HG02798 (cell line): ENCODE measurements at regions not wholly inside any gene's neighbourhood (a gene's known extent, or its start where the extent isn't known, plus 50 kb on each side); places are given as distances from the start of the nearest gene placed in this dataset.
"Not testable (repeated sequence)": the region's sequence is repeated elsewhere in the genome, so short reads cannot be mapped to it uniquely, and the experiment has no call there.

Experiments used
- ATAC-seq: cut with Tn5 transposase; IDR thresholded peaks from one replicate; pipeline ENCODE4 v1.9.1; 2021; ENCODE audit warnings: mild to moderate bottlenecking; ENCODE audit not compliant: unreplicated experiment, poor library complexity

DNA sequence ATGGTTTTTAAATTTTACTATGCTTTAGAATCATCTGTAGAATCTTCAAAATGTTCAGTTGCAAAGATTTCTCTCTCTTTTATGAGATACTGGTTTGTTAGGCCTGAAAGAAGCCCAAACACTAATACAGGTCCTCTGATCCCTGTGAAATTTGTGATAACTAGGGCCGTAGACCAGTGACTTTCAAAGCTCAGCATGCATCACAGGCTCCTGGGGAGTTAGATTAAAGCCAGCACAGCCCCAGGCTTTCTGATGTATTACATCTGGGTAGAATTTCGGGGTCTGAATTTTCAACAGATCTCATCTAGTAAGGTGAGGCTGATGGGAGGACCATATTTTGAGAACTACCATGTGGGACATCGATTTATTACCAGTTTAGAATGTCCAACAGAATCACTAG is 194.1 kb upstream of the PTPRD start:
- ATAC-seq, result no peak

DNA sequence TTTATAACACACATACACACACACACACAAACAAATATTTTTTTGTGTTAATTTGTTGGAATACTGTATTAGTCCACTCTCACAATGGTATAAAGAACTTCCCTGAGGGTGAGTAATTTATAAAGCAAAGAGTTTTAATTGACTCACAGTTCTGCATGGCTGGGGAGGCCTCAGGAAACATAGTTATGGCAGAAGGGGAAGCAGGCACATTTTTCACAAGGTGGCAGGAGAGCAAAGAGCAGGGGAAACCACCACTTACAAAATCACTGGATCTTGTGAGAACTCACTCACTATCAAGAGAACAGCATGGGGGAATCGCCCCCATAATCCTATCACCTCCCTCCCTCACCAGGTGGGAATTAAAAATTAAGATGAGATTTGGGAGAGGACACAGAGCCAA is 205.4 kb upstream of the PTPRD start:
- no peak for ATAC-seq

DNA sequence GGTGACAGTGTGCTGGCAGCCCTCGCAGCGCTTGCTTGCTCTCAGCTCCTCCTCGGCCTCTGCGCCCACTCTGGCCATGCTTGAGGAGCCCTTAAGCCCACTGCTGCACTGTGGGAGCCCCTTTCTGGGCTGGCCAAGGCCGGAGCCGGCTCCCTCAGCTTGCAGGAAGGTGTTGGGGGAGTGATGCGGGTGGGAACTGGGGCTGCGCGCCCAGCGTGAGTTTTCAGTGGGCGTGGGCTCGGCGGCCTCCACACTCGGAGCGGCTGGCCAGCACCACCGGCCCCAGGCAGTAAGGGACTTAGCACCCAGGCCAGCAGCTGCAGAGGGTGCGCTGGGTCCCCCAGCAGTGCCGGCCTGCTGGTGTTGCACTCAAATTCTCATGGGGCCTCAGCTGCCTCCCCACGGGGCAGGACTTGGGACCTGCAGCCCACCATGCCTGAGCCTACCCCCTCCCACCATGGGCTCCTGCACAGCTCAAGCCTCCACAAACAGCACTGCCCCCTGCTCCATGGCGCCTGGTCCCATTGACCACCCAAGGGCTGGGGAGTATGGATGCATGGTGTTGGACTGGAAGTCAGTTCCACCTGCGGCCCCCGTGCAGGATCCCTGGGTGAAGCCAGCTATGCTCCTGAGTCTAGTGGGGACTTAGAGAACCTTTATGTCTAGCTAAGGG is 223.1 kb upstream of the PTPRD start:
- no peak for ATAC-seq

DNA sequence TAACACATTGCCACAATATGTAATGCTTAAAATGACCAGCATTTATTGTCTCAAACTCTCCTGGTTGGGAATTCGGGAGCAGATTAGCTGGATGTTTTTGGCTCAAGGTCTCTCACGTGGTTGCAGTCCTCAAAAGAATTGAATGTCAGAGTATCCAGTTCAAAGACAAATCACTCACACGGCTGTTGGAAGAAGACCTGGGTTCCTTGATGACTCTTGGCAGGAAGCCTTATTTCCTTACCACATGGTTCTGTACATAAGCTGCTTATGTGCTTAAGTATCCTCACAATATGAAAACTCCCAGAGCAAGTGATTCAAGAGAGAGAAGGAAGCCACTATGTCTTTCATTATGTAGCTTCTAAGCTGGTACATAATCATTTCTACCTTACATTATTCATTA is 230.3 kb upstream of the PTPRD start:
- no peak for ATAC-seq

DNA sequence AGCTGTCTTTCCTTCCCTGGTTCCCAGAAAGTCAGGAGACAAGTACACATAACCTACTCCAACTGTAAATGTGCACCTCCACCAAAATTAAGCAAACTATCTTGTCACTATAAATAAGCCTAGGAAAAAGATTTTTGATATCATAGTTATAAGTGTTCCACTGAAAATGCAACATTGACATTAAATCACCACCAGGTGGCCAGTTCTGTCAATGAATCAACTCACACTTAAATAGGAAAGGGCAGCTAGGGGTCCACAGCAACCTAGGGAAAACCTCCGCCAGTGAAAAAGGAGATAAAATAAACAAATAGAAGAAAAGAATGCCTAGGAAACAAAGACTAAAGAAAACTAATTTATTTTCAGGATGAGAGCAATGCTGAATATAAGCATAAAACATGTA is 243.0 kb upstream of the PTPRD start:
- ATAC-seq, result no peak

DNA sequence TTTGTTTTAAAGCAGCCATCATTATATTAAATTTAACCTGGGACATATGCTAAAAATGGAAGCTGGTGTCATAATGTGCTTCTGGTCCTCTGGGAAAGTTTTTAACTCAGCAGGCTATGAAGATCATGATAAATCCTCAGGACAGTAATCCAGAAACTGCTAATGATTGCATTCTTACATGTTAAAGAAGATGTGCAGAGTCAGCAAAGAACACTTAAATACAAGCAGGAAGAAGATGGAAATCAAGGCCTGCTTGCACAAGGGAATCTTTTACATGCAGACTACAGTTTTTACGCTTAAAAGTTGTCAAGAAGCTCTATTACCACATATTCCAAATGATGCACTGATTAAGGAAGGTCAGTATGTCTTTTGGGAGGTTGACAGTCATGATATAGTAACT is 246.0 kb upstream of the PTPRD start:
- ATAC-seq, result no peak

DNA sequence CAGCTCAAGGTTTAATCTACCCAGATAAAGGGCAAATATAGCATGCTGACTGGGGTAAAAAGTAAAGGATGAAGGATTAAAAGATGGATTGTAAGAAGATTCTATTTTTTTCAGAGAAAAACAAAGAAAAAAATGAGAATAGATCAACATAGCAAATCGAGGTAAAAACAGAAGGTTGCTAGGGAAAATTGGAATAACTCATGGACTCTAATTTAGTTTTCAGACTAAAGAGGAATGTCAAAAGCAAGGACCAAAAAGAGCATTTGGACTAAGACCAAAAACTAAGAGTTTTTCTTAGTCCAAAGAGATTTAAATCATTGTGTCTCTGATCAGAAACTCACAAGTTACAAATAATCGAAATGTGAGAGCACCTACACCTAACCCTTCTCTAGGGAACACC is 250.7 kb upstream of the PTPRD start:
- no peak for ATAC-seq

DNA sequence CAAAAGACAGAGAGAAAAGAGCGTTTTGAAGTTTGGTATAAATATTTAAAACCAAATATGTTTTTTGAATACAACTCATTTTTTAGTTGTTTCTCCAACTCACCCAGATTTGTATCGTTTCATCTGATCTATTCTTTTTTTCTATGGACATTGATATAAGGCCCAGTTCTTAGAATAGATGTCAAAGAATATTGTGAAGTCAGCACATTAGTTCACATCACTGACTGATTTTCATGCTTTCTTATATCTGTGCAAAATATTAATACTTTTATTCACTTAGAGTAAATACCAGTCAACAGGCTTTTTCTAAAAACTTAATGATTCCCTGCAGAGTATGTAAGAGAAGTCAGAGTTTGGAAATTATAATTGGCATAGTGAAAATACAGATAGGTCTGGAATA is 254.4 kb upstream of the PTPRD start:
- ATAC-seq, result no peak

DNA sequence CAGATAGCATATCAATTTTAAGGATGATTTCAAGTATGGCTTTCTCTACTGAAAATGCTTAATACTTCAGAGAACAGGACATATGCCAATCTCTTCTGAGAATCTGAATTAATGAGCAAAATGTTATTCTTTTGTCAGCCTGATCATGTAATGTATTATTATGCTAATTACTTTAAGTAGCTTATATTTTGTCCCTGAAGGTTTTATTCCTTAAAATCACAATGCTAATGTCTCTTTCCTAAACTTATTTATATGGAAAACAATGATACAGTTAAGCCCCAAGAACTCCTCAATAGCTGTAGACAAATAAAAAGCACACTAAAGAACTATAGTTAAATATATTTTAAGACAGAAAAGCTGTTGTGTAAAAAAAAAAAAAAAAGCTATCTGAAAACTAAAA is 256.9 kb upstream of the PTPRD start:
- no peak for ATAC-seq

DNA sequence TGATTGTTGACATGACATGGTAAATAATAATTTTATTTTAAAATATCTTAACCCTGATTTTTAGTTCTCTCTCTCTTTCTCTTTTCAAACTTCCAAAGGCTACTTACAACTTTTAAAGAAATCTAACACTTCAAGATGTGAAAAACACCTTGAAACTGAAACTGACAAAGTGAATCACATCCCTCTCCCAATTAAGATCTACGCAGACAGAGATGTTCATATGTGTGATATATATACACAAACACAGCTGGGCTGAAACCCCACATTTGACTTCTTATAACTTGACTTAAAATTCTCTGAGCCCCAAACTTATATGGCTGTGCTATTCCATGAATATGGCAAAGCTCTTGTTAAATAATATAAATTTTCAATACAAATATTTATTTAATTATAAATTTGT is 261.2 kb upstream of the PTPRD start:
- no peak for ATAC-seq

DNA sequence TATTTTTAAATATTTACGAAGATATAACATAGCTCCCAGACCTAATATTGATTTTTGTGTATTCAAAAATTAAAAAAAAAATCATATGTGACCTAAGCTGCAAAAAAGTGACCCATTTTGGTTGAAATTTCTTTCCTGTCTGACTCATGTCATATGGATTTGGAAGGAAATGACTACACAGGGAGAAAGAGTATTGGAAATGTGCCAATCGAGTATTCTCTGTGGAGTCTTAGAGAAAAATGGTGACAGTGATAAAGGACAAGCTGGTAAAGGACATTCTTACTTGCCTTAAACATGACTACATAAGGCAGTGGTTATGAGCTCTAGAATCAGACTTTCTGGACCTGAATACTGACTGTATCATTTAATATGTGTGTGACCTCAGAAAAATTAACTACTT is 262.9 kb upstream of the PTPRD start:
- ATAC-seq, result no peak

DNA sequence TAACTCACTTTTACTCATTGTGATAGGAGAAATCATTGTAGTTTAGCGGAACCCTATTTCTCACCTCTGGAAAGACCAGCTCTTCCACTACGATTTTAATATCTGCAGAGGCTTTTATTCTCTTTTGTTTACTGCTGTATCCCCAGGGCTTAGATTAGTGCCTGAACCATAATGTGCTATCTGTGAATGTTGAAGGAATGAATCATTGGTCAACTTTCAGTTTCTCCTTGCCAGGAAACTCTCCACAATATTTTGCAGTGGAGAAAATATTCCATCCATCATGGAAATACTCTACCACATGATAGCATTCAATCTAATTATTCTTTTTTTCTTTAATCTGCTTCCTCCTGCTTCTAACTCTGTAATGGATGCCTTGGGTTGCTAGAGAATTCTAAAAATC is 263.5 kb upstream of the PTPRD start:
- no peak for ATAC-seq

DNA sequence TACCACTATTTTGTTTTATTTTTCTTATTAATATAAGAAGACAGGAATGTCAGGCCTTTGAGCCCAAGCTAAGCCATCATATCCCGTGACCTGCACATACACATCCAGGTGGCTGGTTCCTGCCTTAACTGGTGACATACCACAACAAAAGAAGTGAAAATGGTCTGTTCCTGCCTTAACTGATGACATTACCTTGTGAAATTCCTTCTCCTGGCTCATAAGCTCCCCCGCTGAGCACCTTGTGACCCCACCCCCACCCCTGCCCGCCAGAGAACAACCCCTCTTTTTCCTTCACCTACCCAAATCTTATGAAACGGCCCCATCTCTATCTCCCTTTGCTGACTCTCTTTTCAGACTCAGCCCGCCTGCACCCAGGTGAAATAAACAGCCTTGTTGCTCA is 277.5 kb upstream of the PTPRD start:
- not testable (repeated sequence) for ATAC-seq

DNA sequence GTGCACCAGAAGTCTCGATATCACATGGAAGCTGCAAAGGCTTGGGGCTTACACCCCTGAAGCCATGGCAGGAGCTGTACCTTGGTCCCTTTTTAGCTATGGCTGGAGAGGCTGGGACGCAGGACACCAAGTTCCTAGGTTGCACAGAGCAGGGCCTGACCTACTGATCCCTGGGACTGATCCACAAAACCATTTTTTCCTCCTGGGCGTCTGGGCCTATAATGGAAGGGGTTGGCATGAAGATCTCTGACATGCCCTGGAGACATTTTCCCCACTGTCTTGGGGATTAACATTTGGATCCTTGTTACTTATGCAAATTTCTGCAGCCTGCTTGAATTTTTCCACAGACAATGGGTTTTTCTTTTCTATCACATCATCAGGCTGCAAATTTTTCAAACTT is 286.7 kb upstream of the PTPRD start:
- no peak for ATAC-seq

DNA sequence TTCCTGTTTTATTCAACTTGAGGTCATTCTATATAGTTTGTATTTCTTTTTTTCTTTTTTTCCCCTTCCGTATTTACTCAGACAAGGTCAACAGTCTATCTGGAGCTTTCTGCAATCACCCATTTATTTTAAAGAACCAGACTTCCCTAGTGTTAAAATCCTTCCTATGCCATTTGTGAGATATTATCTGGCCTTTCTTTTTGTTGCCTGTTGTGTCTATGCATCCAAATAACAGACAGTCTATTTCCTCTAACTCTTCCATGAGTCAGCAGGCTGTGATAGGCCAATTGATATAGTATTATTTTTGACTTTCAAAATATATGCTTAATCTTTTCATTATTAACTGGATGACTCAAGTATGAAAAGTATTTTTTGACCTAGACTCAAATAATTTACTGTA is 291.2 kb upstream of the PTPRD start:
- no peak for ATAC-seq

DNA sequence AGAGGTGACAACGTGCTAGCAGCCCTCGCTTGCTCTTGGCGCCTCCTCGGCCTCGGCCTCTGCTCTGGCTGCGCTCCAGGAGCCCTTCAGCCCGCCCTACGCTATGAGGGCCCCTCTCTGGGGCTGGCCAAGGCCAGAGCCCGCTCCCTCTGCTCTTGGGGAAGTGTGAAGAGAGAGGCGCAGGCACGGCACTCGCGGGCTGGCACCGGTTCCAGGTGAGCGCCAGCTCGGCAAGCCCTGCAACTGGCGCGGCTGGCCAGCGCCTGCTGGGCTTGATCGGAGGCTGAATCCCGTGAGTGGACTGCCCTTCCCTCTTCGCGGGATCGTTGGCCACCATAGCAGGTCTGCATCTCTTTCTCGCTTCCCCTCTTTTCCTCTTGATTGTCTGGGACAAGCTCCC is 298.0 kb upstream of the PTPRD start:
- ATAC-seq, result no peak

DNA sequence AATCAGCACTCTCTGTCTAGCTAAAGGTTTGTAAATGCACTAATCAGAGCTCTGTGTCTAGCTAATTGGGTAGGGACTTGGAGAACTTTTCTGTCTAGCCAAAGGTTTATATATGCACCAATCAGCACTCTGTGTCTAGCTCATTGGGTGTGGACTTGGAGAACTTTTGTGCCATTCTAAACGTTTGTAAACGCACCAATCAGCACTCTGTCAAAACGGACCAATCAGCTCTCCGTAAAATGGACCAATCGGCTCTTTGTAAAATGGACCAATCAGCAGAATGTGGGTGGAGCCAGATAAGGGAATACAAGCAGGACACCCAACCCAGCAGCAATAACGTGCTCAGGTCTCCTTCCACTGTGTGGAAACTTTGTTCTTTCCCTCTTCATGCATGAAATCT is 298.6 kb upstream of the PTPRD start:
- ATAC-seq, result no peak

DNA sequence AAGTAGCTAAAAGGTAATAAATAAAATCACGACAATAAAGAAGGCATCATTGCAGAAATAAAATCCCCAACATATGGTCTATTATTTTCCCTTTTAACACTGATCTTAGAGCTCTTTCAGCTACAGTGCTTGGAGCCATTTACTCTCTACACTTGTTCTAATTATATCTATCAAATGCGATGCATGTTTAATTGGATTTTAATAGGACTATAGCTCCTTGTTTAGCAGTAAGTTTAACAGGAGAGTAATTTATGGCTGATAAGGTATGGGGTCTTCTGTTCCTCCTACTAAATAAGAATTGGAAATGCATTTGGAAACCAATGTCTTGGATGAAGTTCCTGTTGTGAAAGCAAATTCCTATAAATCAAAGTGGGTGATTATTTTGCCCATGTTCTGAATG is 304.2 kb upstream of the PTPRD start:
- no peak for ATAC-seq

DNA sequence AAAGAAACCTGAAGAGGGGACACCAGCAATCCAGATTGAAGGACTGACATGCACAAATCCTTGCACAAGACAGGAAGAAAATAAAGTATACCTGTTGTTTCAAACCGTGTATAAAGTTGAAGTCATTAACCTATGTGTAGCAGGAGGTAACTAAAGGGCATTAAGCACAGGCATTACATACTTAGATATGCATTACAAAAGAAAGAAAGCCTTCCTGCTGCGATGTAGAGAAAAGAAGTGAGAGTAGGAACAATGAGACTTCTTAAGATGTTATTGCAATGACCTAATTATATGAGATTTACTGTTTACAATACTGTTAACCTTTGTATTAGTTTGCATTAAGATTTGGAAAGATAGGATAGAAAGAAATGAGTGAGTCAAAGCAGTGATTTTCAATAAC is 308.9 kb upstream of the PTPRD start:
- no peak for ATAC-seq

DNA sequence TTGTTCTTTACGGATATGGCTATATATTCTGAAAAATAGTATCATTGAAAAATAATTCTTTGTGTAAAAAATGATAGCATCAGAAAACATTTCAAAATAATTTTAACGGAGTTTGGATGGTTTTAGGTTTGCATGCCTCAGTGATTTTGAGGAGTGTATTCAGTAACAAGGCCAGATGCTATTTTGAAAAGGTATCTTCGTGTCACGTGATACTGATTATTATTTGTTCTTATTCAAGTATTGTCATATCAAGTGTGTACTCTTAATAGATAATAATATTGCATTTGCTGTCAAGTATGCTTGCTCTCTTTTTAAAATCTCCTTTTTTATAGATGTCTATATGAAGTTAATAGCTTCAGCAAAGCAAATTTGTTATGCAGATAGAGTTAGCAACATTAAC is 313.1 kb upstream of the PTPRD start:
- ATAC-seq, result no peak

DNA sequence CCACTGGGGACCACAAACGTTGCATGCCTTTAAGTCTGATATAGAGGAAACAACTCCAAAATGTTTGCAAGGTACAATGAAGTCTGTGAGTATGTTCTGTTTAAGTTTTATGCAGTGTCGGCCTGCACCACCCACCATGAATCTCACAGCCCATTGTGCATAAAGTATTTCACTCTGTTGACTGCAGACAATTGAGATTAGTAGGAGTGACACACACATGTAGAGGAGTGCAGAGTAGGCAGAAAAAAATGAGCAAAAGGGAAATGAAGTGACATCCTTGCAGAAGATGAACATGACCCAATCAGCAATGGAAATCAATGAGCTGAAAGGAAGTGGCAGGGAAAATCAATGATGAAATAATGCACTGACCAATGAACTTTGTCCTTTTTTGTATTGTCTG is 315.6 kb upstream of the PTPRD start:
- no peak for ATAC-seq

DNA sequence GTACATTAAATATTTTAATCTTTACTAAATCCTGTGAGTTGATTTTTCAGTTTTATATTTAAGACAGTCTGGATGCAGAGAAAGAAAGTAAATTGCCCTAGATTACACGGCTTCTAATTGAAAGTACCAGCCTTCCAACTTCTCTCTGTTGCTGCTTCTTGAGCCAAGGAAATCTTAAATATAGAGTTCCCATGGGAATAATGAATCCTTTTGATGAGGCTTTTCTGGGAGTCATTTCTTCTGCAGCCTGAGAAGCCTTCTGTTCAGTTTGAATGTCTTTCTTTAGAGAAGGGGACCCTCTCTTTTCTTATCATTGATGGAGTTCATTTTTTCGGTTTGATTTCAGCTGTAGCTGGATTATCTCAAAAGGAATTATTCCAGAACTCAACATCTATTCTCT is 317.3 kb upstream of the PTPRD start:
- no peak for ATAC-seq
